Osteocyte (in vitro differentiated cells): ENCODE measurements at regions not wholly inside any gene's neighbourhood (a gene's known extent, or its start where the extent isn't known, plus 50 kb on each side); places are given as distances from the start of the nearest gene placed in this dataset.

ENCODE experiments used
- DNase-seq: peaks from one replicate; pipeline ENCODE4 v3.0.0; 2021; ENCODE audit warnings: mixed read lengths; ENCODE audit not compliant: unreplicated experiment; ENCODE audit errors: extremely low spot score
- H3K27ac Mint-ChIP-seq: one replicate; pipeline ENCODE4 v1.8.0; 2021; ENCODE audit warnings: mild to moderate bottlenecking, mixed read lengths; ENCODE audit not compliant: unreplicated experiment
- H3K27me3 Mint-ChIP-seq: one replicate; pipeline ENCODE4 v1.8.0; 2021; ENCODE audit warnings: mixed read lengths; ENCODE audit not compliant: unreplicated experiment
- H3K36me3 Mint-ChIP-seq: one replicate; pipeline ENCODE4 v1.8.0; 2021; ENCODE audit warnings: mixed read lengths; ENCODE audit not compliant: unreplicated experiment
- H3K4me1 Mint-ChIP-seq: one replicate; pipeline ENCODE4 v1.8.0; 2021; ENCODE audit warnings: mixed read lengths; ENCODE audit not compliant: unreplicated experiment
- H3K4me3 Mint-ChIP-seq: one replicate; pipeline ENCODE4 v1.8.0; 2021; ENCODE audit warnings: mild to moderate bottlenecking, moderate library complexity, mixed read lengths; ENCODE audit not compliant: unreplicated experiment
- H3K9me3 Mint-ChIP-seq: one replicate; pipeline ENCODE4 v1.8.0; 2021; ENCODE audit warnings: mixed read lengths; ENCODE audit not compliant: unreplicated experiment
- TF ChIP-seq, protein P1 (sequence below): fragments of 200-600 bp; sonication (generic); IDR thresholded peaks from 2 replicates; pipeline ENCODE4 v1.5.0; 2021; ENCODE audit warnings: antibody characterized with exemption, mild to moderate bottlenecking, moderate library complexity

DNA sequence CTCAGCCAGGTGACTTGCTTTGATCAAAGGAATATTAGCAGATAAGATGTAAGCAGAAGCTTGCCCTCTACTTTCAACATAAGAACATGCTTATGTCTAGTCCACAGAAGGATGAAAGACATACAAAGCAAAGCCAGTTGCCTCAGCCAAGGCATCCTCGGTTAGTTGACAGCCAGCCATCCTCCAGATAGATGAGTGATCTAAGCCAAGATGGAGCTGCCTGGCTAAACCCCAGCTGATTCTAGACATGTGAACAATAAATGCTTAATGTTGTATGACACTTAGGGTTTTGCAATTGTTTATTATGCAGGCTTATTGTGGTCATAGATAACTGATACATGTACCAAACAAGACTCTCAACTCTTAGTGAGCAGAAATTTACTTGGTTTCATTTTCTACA, 157.6 kb upstream of the TMTC2 start:
- H3K9me3 Mint-ChIP-seq = no peaks in the 10 kb centered on the region
- H3K27ac Mint-ChIP-seq = no peak overlapping the region
- TF ChIP-seq, protein P1, sequence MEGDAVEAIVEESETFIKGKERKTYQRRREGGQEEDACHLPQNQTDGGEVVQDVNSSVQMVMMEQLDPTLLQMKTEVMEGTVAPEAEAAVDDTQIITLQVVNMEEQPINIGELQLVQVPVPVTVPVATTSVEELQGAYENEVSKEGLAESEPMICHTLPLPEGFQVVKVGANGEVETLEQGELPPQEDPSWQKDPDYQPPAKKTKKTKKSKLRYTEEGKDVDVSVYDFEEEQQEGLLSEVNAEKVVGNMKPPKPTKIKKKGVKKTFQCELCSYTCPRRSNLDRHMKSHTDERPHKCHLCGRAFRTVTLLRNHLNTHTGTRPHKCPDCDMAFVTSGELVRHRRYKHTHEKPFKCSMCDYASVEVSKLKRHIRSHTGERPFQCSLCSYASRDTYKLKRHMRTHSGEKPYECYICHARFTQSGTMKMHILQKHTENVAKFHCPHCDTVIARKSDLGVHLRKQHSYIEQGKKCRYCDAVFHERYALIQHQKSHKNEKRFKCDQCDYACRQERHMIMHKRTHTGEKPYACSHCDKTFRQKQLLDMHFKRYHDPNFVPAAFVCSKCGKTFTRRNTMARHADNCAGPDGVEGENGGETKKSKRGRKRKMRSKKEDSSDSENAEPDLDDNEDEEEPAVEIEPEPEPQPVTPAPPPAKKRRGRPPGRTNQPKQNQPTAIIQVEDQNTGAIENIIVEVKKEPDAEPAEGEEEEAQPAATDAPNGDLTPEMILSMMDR = no peak
- peaks cover 39% of the 10 kb centered on the region for H3K27me3 Mint-ChIP-seq
- DNase-seq = no peak
- no peak overlapping the region for H3K4me3 Mint-ChIP-seq
- H3K4me1 Mint-ChIP-seq = no peaks in the 10 kb centered on the region
- no peaks in the 10 kb centered on the region for H3K36me3 Mint-ChIP-seq

GRCh38 chr12:82529954-82530353, 156.8 kb upstream of the TMTC2 start:
- no peak overlapping the region for H3K4me3 Mint-ChIP-seq
- DNase-seq = no peak
- H3K27me3 Mint-ChIP-seq = peaks cover 33% of the 10 kb centered on the region
- no peaks in the 10 kb centered on the region for H3K36me3 Mint-ChIP-seq
- H3K27ac Mint-ChIP-seq = no peak overlapping the region
- no peaks in the 10 kb centered on the region for H3K4me1 Mint-ChIP-seq
- H3K9me3 Mint-ChIP-seq = no peaks in the 10 kb centered on the region
- TF ChIP-seq, protein P1 = no peak

DNA sequence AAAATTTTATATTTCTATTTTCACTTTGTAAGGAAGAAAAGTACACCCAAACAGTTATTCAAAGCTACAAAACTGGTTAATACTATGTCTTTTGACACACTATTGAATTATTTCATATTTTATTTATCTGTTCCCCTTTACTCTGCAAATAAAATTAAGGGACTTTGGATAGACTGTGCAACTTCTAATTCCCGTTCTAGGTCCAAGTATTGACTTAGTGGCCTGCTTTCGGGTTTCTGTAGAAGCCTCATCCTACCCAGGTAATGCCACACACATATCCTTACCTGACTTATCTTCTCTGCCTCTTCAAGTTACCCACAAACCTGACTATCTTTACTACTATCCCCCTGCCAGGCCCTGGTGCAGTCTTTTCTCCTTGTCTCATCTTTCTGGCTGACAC, 156.3 kb upstream of the TMTC2 start:
- peaks cover 29% of the 10 kb centered on the region for H3K27me3 Mint-ChIP-seq
- no peaks in the 10 kb centered on the region for H3K9me3 Mint-ChIP-seq
- no peak for DNase-seq
- H3K4me1 Mint-ChIP-seq = no peaks in the 10 kb centered on the region
- TF ChIP-seq, protein P1 = no peak
- H3K27ac Mint-ChIP-seq = no peak overlapping the region
- no peak overlapping the region for H3K4me3 Mint-ChIP-seq
- H3K36me3 Mint-ChIP-seq = no peaks in the 10 kb centered on the region

DNA sequence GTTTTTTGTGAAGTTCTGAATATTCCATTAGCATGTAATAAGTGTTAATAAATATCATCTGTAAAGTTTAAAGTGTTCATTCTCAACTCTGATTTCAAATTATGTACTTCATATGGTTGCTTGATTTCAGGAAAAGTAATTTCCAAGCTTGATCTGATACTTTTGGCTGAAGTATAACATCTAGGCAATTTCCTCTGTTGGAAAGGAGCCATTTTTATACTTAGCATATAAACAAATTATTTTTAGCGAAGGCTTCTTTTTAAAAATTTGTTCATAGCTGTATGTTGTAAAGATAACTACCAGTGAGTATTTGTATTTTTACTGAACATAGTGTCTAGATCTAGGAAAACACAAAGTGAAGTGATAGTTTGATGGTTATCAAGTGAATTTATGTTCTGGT, 153.4 kb upstream of the TMTC2 start:
- Mint-ChIP-seq H3K27ac (no peak overlapping the region), H3K4me3 (no peak overlapping the region), H3K27me3 (peaks cover 14% of the 10 kb centered on the region), H3K9me3 (no peaks in the 10 kb centered on the region), H3K36me3 (no peaks in the 10 kb centered on the region), H3K4me1 (no peaks in the 10 kb centered on the region)
- no peak for DNase-seq
- TF ChIP-seq, protein P1 = no peak

- H3K27ac Mint-ChIP-seq = no peak overlapping the region
- no peaks in the 10 kb centered on the region for H3K4me1 Mint-ChIP-seq
- H3K9me3 Mint-ChIP-seq = peaks cover 18% of the 10 kb centered on the region
Observed at GRCh38 chr12:82537436-82537835, 149.3 kb upstream of the TMTC2 start.

More at GRCh38 chr12:82537436-82537835, 149.3 kb upstream of the TMTC2 start:
- TF ChIP-seq, protein P1 = no peak
- Mint-ChIP-seq H3K27me3 (peaks cover 7% of the 10 kb centered on the region), H3K4me3 (no peak overlapping the region), H3K36me3 (no peaks in the 10 kb centered on the region)
- no peak for DNase-seq
